Hepatocyte (in vitro differentiated cells): ENCODE measurements at regions not wholly inside any gene's neighbourhood (a gene's known extent, or its start where the extent isn't known, plus 50 kb on each side); places are given as distances from the start of the nearest gene placed in this dataset.

Source experiments
- CTCF ChIP-seq: fragments of 200-600 bp; sonication (generic); IDR thresholded peaks from 2 replicates; pipeline ENCODE4 v1.5.1; 2016; ENCODE audit warnings: antibody characterized with exemption, mild to moderate bottlenecking; ENCODE audit not compliant: poor library complexity
- EZH2 ChIP-seq: fragments of 200-600 bp; sonication (generic); IDR thresholded peaks from 2 replicates; pipeline ENCODE4 v1.6.1; 2016; ENCODE audit warnings: antibody characterized with exemption, mild to moderate bottlenecking, borderline replicate concordance
- EZH2phosphoT487 ChIP-seq: fragments of 200-600 bp; sonication (generic); IDR thresholded peaks from one replicate; pipeline ENCODE4 v1.6.1; 2018; ENCODE audit warnings: antibody characterized with exemption, mild to moderate bottlenecking, low read depth, moderate library complexity; ENCODE audit not compliant: unreplicated experiment, severe bottlenecking

- TF ChIP-seq CTCF (no peak), EZH2phosphoT487 (no peak), EZH2 (no peak)
Observed at GRCh38 chr1:69377507-69377906, 190.2 kb upstream of the LRRC7 start.
